ENCODE measurements at regions not wholly inside any gene's neighbourhood (a gene's known extent, or its start where the extent isn't known, plus 50 kb on each side); places are given as distances from the start of the nearest gene placed in this dataset.

GRCh38 chr4:178202422-178202821 is 760.2 kb upstream of the AGA start:
- TF ChIP-seq CTCF (IDR thresholded peaks at IDR 0.05; ENCODE audit: borderline replicate concordance, extremely low read depth, low read length, poor library complexity, severe bottlenecking): no peak
- no peak for TF ChIP-seq EZH2 (IDR thresholded peaks at IDR 0.05; ENCODE audit: borderline replicate concordance, low read depth, low read length, severe bottlenecking)
